ENCODE measurements at regions not wholly inside any gene's neighbourhood (a gene's known extent, or its start where the extent isn't known, plus 50 kb on each side); places are given as distances from the start of the nearest gene placed in this dataset.
A peak's percentile ranks its signal among the peaks of the same experiment; 100 is the strongest.

DNA sequence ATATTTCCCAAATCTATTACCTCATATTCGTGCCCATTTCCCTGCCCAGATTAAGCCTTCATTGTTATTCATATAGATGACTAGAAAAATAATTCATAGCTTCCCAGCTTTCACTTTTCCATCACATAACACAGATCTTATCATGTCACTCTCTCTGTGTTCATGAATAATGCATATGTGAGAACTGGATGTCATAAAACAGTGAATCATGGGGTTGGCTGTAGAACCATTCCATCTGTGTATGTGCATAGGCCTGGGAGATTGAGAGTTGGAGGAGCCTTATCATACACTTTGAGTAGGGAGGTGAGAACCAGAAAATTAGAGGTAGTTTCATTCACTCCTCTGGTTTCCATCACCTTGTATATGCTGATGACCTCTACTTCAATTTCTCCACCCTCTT lies 73.9 kb upstream of the RANBP6 start:
- no peak overlapping the region for H3K27ac ChIP-seq
- TF ChIP-seq, protein P1, sequence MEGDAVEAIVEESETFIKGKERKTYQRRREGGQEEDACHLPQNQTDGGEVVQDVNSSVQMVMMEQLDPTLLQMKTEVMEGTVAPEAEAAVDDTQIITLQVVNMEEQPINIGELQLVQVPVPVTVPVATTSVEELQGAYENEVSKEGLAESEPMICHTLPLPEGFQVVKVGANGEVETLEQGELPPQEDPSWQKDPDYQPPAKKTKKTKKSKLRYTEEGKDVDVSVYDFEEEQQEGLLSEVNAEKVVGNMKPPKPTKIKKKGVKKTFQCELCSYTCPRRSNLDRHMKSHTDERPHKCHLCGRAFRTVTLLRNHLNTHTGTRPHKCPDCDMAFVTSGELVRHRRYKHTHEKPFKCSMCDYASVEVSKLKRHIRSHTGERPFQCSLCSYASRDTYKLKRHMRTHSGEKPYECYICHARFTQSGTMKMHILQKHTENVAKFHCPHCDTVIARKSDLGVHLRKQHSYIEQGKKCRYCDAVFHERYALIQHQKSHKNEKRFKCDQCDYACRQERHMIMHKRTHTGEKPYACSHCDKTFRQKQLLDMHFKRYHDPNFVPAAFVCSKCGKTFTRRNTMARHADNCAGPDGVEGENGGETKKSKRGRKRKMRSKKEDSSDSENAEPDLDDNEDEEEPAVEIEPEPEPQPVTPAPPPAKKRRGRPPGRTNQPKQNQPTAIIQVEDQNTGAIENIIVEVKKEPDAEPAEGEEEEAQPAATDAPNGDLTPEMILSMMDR (IDR thresholded peaks at IDR 0.05) = no peak
- no peak for TF ChIP-seq ZFX (IDR thresholded peaks at IDR 0.05; ENCODE audit: borderline replicate concordance)

DNA sequence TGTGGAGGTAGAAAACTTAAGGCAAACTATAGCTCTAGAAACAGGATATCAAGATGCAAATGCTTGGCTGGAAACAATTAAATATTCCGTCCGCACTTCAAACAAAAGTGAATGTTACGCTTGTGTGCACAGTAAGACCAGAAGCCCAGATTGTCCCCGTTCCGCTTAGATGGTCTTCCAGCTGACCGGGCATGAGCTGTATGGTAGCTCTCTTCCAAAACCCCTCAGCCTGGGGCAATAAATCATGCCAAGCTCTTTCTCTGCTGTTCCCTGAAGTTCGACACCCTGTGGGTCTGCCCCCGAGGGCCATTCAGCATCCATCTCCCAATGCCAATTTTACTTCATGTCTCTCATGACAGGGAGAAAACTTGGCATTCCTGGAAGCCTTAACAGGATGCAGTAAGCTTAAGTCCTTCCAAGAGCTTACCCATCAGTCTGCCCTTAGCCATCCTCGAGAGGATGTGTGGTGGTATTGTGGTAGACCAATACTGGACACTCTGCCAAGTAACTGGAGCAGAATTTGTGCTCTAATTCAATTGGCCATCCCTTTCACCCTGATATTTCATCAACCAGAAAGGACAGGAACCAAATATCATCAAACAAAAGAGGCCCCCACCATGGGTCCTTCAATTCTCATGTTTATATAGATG lies 70.7 kb upstream of the RANBP6 start:
- TF ChIP-seq, protein P1 (IDR thresholded peaks at IDR 0.05) = no peak
- TF ChIP-seq ZFX (IDR thresholded peaks at IDR 0.05; ENCODE audit: borderline replicate concordance) = no peak
- H3K27ac ChIP-seq = no peak overlapping the region

DNA sequence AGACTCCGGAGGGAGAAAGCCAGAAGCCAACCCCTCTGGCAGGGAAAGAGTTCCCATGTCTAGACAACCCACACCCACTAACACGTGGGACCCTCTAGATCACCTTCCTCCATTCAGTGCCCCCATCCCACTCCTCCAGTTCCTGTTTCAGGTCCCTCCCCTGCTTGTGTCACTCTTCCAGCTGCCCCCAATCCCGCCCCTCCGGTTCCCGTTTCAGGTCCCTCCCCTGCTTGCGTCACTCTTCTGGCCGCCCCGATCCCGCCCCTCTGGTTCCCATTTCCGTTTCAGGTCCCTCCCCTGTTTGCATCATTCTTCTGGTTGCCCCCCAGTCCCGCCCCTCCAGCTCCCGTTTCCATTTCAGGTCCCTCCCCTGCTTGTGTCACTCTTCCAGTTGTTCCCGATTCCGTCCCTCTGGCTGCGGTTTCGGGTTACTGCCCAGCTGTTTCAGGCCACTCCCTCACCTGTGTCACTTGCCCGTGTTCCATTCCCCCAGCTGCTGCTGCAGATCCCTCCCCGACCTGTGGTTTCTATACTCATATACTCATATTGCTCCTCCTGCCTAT lies 64.8 kb upstream of the RANBP6 start:
- TF ChIP-seq ZFX (IDR thresholded peaks at IDR 0.05; ENCODE audit: borderline replicate concordance) = no peak
- TF ChIP-seq, protein P1 (IDR thresholded peaks at IDR 0.05) = no peak
- peak overlapping the region; percentile 49 for H3K27ac ChIP-seq

DNA sequence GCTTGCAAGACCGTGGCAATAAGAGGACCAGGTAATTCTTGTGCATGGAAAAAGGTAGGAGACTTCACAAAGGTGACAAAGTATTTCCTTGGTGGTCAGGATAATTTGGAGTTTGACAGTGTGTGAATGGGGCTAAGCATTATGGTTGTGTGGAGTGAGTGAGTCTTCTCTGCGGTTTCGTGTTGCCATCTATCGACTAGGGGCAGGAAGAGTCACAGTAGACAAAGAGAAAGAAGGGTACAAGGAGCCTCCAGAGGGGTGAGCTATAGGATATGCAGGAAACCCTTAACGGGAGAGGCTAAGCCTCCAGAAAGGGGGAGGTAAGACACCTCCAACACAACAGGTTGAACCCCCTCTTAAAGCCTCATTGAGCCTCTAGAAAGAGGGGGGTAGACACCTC lies 64.0 kb upstream of the RANBP6 start:
- H3K27ac ChIP-seq = peak overlapping the region; percentile 49
- TF ChIP-seq ZFX (IDR thresholded peaks at IDR 0.05; ENCODE audit: borderline replicate concordance) = no peak
- TF ChIP-seq, protein P1 (IDR thresholded peaks at IDR 0.05) = no peak

DNA sequence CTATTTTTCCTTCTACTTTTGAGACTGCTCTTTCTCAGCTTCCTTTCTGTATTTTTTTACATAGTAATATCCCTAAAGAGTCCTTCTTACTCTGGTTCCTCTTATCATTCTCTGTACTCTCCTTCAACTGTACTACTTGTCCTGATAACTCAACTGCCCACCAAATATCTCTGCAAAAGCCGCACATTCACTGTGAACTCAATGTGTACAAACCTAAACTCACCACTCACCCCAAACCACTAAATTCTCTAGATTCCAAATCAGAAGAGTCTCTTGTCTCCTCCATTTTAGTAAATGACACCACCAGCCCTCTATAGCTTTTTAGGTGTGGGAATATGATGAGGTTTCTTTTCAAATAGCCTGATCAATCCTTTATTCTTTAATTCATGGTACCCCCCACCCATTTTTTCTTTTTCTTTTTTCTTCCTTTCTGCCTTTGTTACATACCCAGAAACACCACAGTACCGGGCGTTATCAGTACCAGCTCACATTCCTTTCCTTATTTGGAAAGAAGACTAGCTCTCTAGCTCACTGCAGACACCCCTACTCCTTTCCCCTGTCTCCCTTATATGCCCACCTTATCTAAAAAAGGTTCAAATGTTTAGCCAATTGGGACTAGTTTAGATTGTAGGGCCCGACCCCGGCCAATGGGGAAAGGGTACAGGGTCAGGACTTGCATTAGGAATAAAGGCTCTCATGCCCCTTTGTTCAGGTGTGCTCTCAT lies 63.1 kb upstream of the RANBP6 start:
- TF ChIP-seq, protein P1 (IDR thresholded peaks at IDR 0.05) = no peak
- TF ChIP-seq ZFX (IDR thresholded peaks at IDR 0.05; ENCODE audit: borderline replicate concordance) = no peak
- H3K27ac ChIP-seq = no peak overlapping the region

DNA sequence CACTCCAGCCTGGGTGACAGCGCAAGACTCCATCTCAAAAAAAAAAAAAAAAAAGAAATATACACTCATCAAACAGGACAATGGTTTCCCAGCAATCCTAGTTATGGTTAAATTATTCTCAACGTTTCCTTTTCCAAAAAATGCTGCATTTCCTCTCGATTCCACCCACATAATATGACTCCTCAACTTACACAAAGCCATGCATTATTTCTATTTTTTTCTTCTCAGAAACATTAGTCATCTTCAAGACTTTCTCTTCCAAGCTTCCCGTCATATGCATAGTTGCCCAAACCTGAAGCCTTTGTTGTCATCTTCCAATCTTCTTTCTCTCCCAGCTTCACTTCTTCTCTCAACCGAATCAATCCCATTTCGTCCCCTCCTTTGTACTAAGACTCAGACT lies 61.4 kb upstream of the RANBP6 start:
- no peak overlapping the region for H3K27ac ChIP-seq
- TF ChIP-seq, protein P1 (IDR thresholded peaks at IDR 0.05) = no peak
- TF ChIP-seq ZFX (IDR thresholded peaks at IDR 0.05; ENCODE audit: borderline replicate concordance) = no peak

DNA sequence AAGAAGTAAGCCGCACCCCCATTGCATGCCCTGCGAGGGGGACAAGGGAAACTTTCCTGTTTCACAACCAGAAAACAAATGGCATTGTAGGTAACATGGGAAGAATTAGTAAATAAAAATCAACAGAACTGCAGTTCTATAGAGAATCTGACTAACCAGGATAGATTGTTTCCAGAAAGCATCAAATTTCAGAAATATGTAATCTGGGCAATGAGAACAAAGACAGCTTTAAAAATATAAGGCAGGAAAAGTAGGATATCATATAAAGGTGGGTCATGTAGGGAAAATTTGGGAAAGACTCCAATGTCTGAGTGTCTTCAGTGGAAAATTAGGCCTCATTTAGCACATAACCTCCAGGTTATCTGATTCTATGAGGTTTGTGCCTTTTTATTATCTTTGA lies 58.3 kb upstream of the RANBP6 start:
- H3K27ac ChIP-seq = no peak overlapping the region
- TF ChIP-seq ZFX (IDR thresholded peaks at IDR 0.05; ENCODE audit: borderline replicate concordance) = no peak
- TF ChIP-seq, protein P1 (IDR thresholded peaks at IDR 0.05) = no peak

Measured in 22Rv1 (cell line).